ENCODE measurements at regions not wholly inside any gene's neighbourhood (a gene's known extent, or its start where the extent isn't known, plus 50 kb on each side); places are given as distances from the start of the nearest gene placed in this dataset.

DNA sequence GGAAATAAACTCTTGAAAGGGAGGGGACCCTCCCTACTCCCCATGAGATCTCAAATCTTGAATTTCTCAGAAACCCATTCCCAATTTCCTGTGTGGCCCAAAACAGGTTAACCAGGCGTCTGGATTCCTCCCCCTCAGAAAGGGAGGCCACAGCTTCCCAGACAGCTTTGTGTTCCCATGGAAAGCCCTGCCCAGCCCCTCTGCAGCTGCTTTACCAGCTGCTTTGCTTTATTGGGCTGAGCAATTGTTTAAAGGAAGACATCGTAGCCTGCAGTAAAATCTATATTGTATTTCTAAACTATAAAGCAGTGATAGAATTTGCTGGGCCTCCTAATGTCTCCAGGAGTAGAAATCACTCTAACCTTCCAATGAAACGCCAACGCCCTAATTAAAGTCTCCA lies 97.4 kb downstream of the CHST1 start:
- TF ChIP-seq, protein P1, sequence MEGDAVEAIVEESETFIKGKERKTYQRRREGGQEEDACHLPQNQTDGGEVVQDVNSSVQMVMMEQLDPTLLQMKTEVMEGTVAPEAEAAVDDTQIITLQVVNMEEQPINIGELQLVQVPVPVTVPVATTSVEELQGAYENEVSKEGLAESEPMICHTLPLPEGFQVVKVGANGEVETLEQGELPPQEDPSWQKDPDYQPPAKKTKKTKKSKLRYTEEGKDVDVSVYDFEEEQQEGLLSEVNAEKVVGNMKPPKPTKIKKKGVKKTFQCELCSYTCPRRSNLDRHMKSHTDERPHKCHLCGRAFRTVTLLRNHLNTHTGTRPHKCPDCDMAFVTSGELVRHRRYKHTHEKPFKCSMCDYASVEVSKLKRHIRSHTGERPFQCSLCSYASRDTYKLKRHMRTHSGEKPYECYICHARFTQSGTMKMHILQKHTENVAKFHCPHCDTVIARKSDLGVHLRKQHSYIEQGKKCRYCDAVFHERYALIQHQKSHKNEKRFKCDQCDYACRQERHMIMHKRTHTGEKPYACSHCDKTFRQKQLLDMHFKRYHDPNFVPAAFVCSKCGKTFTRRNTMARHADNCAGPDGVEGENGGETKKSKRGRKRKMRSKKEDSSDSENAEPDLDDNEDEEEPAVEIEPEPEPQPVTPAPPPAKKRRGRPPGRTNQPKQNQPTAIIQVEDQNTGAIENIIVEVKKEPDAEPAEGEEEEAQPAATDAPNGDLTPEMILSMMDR (IDR thresholded peaks at IDR 0.05): no peak
- TF ChIP-seq POLR2A (IDR thresholded peaks at IDR 0.05): no peak
